ENCODE measurements at regions not wholly inside any gene's neighbourhood (a gene's known extent, or its start where the extent isn't known, plus 50 kb on each side); places are given as distances from the start of the nearest gene placed in this dataset.
A peak's percentile ranks its signal among the peaks of the same experiment; 100 is the strongest.

GRCh38 chr6:154613137-154613676 is 102.7 kb upstream of the CNKSR3 start:
- no peaks in the 10 kb centered on the region for H3K79me2 ChIP-seq (ENCODE audit: insufficient read depth)
- no peak overlapping the region for H3K9ac ChIP-seq
- H3K9me3 ChIP-seq = no peaks in the 10 kb centered on the region
- WGBS (ENCODE audit: low lambda C conversion rate) = 68% methylated on average over 8 of the region's 8 CpGs
- ChIA-PET CTCF (interaction anchor here (1.1 kb wide), 1 partner anchor 18 kb away, joined by 3 read pairs; no protein-coding TSS in a partner anchor), POLR2A (no interaction called here)
- H3F3A ChIP-seq (replicated peaks; ENCODE audit: insufficient read depth) = peaks cover 9% of the 10 kb centered on the region
- no peaks in the 10 kb centered on the region for H3K36me3 ChIP-seq (replicated peaks in 1 of 2; ENCODE audit: control insufficient read depth in 1 of 2, insufficient read depth in 2 of 2, low read length in 1 of 2)
- H3K4me1 ChIP-seq (ENCODE audit: control insufficient read depth in 1 of 2, insufficient read depth in 2 of 2, low read depth in 1 of 2, low read length in 1 of 2) = peaks cover 0 to 4% of the 10 kb centered on the region in 2 experiments; a peak in 3 of 4 replicates
- H3K27ac ChIP-seq (ENCODE audit: low read depth in 2 of 2, low read length in 1 of 2) = peak overlapping the region in 1 of 2 experiments; percentile 65; a peak in 2 of 4 replicates
- H3K4me3 ChIP-seq (ENCODE audit: low read depth in 2 of 2, low read length in 1 of 2) = no peak overlapping the region
- peak overlapping the region; percentile 3; the same call in 1 of the 2 replicates for H3K4me2 ChIP-seq
- no peaks in the 10 kb centered on the region for H3K9me2 ChIP-seq
- H3K27me3 ChIP-seq (ENCODE audit: insufficient read depth) = no peaks in the 10 kb centered on the region
- H4K20me1 ChIP-seq (ENCODE audit: insufficient read depth) = no peaks in the 10 kb centered on the region
- no peak for DNase-seq
- no peak overlapping the region for H2AFZ ChIP-seq (ENCODE audit: low read depth)
- TF ChIP-seq RCOR1 (IDR thresholded peaks at IDR 0.05; ENCODE audit: low read length) (no peak), FOSL2 (IDR thresholded peaks at IDR 0.05; ENCODE audit: borderline replicate concordance, low read depth) (peak; percentile 78), ZBTB33 (IDR thresholded peaks at IDR 0.05; ENCODE audit: borderline replicate concordance, low read depth) (0 out of 2 replicates have a peak, but pooled peaks have one; percentile 43), NFIC (IDR thresholded peaks at IDR 0.05; ENCODE audit: borderline replicate concordance) (peak; percentile 46; the same call in 1 of the 2 replicates), CHD2 (IDR thresholded peaks at IDR 0.05; ENCODE audit: low read length, partially characterized antibody) (no peak), TEAD4 (IDR thresholded peaks at IDR 0.05; ENCODE audit: borderline replicate concordance, insufficient read depth) (peak; percentile 12; the same call in 1 of the 2 replicates), EP300 (IDR thresholded peaks at IDR 0.05; ENCODE audit: borderline replicate concordance in 1 of 2, low read depth in 1 of 2, low read length in 1 of 2) (peak in 1 of 2 experiments; percentile 81; a peak in 1 of 4 replicates), MAX (IDR thresholded peaks at IDR 0.05; ENCODE audit: low read depth) (peak; percentile 26; the same call in 1 of the 2 replicates), PBX3 (IDR thresholded peaks at IDR 0.05) (peak; percentile 93), CTCF (IDR thresholded peaks at IDR 0.05) (no peak), MXI1 (IDR thresholded peaks at IDR 0.05; ENCODE audit: low read depth, low read length) (no peak), SMC3 (IDR thresholded peaks at IDR 0.05; ENCODE audit: low read depth, low read length) (no peak), TCF12 (IDR thresholded peaks at IDR 0.05) (peak; percentile 79), JUND (IDR thresholded peaks at IDR 0.05) (peak; percentile 85), YY1 (IDR thresholded peaks at IDR 0.05; ENCODE audit: low read depth) (no peak), MEF2A (IDR thresholded peaks at IDR 0.05; ENCODE audit: borderline replicate concordance, low read depth) (peak; percentile 65; the same call in 1 of the 2 replicates)
